Keratinocyte (primary cell): ENCODE measurements at regions not wholly inside any gene's neighbourhood (a gene's known extent, or its start where the extent isn't known, plus 50 kb on each side); places are given as distances from the start of the nearest gene placed in this dataset.

ENCODE experiments used
- DNase-seq: peaks from one replicate; pipeline ENCODE4 v3.0.0-alpha.2; 2011; ENCODE audit warnings: low read depth, missing footprints, low spot score
- FAIRE-seq: peaks from 2 replicates; lab custom pipeline; 2011; peaks lifted over from hg19 to GRCh38; lab: Jason Lieb, UNC
- H2AFZ ChIP-seq: 2 replicates; pipeline ENCODE4 v1.6.0; 2012; ENCODE audit warnings: low read length, control low read depth, inconsistent platforms; ENCODE audit not compliant: control insufficient read depth
- H3K27ac ChIP-seq: 2 replicates; pipeline ENCODE4 v1.5.1; 2011; ENCODE audit warnings: low read length; ENCODE audit not compliant: control insufficient read depth, insufficient read depth
- H3K27me3 ChIP-seq: 3 replicates; pipeline ENCODE4 v1.6.0; 2011; ENCODE audit warnings: low read length; ENCODE audit not compliant: control insufficient read depth, insufficient read depth; ENCODE audit errors: extremely low read depth
- H3K36me3 ChIP-seq, 2 experiments: 2 replicates in 1 of 2; 3 replicates in 1 of 2; pipeline ENCODE4 v1.5.1; 2011; ENCODE audit warnings: low read length in 2 of 2, mild to moderate bottlenecking in 1 of 2; ENCODE audit not compliant: control insufficient read depth in 2 of 2, insufficient read depth in 2 of 2; ENCODE audit errors: extremely low read depth in 1 of 2
- H3K4me1 ChIP-seq: 3 replicates; pipeline ENCODE4 v1.5.1; 2011; ENCODE audit warnings: low read length; ENCODE audit not compliant: control insufficient read depth, insufficient read depth; ENCODE audit errors: extremely low read depth
- H3K4me2 ChIP-seq: 3 replicates; pipeline ENCODE4 v1.6.0; 2011; ENCODE audit warnings: low read depth, low read length; ENCODE audit not compliant: control insufficient read depth, insufficient read depth; ENCODE audit errors: extremely low read depth
- H3K4me3 ChIP-seq, 3 experiments: fragments of 200-600 bp in 1 of 3; sonication (generic) in 1 of 3; 2 replicates in 2 of 3; 3 replicates in 1 of 3; pipeline ENCODE4 v1.5.1; 2011 to 2016; ENCODE audit warnings: low read length in 3 of 3, mild to moderate bottlenecking in 3 of 3, control low read depth in 2 of 3, inconsistent platforms in 1 of 3, low read depth in 1 of 3, mixed read lengths in 1 of 3, mixed run types in 1 of 3, moderate library complexity in 1 of 3; ENCODE audit not compliant: control insufficient read depth in 2 of 3, insufficient read depth in 2 of 3; ENCODE audit errors: extremely low read depth in 1 of 3
- H3K79me2 ChIP-seq: 2 replicates; pipeline ENCODE4 v1.6.0; 2012; ENCODE audit warnings: low read length; ENCODE audit not compliant: control insufficient read depth, insufficient read depth
- H3K9ac ChIP-seq: 3 replicates; pipeline ENCODE4 v1.6.0; 2011; ENCODE audit warnings: low read length; ENCODE audit not compliant: control insufficient read depth, insufficient read depth; ENCODE audit errors: extremely low read depth
- H3K9me1 ChIP-seq: 3 replicates; pipeline ENCODE4 v1.6.0; 2011; ENCODE audit warnings: low read length; ENCODE audit not compliant: control insufficient read depth, insufficient read depth; ENCODE audit errors: extremely low read depth
- H3K9me3 ChIP-seq: 2 replicates; pipeline ENCODE4 v1.5.1; 2012; ENCODE audit warnings: low read depth, low read length; ENCODE audit not compliant: control insufficient read depth
- H4K20me1 ChIP-seq: 3 replicates; pipeline ENCODE4 v1.6.0; 2011; ENCODE audit warnings: low read length; ENCODE audit not compliant: control insufficient read depth, insufficient read depth; ENCODE audit errors: extremely low read depth
- EZH2 ChIP-seq: IDR thresholded peaks from one replicate; pipeline ENCODE4 v1.6.1; 2012; ENCODE audit warnings: inconsistent platforms, mild to moderate bottlenecking, low read length, moderate library complexity
- dilution Hi-C: fragments of 300-500 bp; cut with MboI; formaldehyde crosslinking; loops from one replicate; pipeline ENCODE4 v1.7.0; 2020; ENCODE audit warnings: low sequenced_read_pairs; ENCODE audit not compliant: extremely low pct_ligation_motif_present
- TF ChIP-seq, protein P1 (sequence below), 3 experiments: IDR thresholded peaks in 1 of 3; conservative IDR thresholded peaks in 1 of 3; optimal IDR thresholded peaks in 1 of 3; 2 replicates in 2 of 3; 3 replicates in 1 of 3; pipeline versions ENCODE3 to v1.5.1; 2011; ENCODE audit warnings: low read length in 3 of 3, mild to moderate bottlenecking in 3 of 3, moderate library complexity in 2 of 3, control low read depth in 1 of 3, inconsistent platforms in 1 of 3; ENCODE audit not compliant: insufficient read depth in 2 of 3; ENCODE audit errors: extremely low read depth in 1 of 3

DNA sequence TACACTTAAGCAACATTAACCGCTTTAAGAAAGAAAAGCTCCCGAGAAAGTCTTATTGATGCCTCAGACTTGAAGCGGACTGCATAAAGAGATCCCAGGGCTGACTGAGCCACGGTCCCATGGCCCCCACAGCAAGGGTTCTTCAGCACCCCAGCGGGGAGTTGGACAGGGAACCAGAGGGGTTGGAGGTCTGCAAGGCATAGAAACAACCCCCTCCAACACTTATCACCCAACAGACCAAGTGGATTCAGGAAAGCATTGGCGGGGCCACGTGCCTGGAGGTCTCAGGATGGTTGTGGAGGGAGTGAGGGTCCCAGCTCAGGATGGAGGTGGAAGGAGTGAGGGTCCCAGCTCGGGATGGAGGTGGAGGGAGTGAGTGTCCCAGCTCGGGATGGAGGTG is 143.7 kb upstream of the IRX2 start:
- Histone ChIP-seq H4K20me1 (no peaks in the 10 kb centered on the region), H3K27me3 (no peaks in the 10 kb centered on the region), H3K27ac (no peak overlapping the region), H3K9ac (no peak overlapping the region), H3K4me2 (no peak overlapping the region), H3K36me3 (no peaks in the 10 kb centered on the region), H3K9me3 (peaks cover 14% of the 10 kb centered on the region), H3K79me2 (no peaks in the 10 kb centered on the region), H2AFZ (no peak overlapping the region), H3K4me1 (no peaks in the 10 kb centered on the region), H3K4me3 (no peak overlapping the region), H3K9me1 (no peaks in the 10 kb centered on the region)
- no peak for DNase-seq
- no peak for TF ChIP-seq EZH2
- TF ChIP-seq, protein P1, sequence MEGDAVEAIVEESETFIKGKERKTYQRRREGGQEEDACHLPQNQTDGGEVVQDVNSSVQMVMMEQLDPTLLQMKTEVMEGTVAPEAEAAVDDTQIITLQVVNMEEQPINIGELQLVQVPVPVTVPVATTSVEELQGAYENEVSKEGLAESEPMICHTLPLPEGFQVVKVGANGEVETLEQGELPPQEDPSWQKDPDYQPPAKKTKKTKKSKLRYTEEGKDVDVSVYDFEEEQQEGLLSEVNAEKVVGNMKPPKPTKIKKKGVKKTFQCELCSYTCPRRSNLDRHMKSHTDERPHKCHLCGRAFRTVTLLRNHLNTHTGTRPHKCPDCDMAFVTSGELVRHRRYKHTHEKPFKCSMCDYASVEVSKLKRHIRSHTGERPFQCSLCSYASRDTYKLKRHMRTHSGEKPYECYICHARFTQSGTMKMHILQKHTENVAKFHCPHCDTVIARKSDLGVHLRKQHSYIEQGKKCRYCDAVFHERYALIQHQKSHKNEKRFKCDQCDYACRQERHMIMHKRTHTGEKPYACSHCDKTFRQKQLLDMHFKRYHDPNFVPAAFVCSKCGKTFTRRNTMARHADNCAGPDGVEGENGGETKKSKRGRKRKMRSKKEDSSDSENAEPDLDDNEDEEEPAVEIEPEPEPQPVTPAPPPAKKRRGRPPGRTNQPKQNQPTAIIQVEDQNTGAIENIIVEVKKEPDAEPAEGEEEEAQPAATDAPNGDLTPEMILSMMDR (optimal IDR thresholded peaks at IDR 0.05 in 1 of 3, IDR thresholded peaks at IDR 0.05 in 1 of 3, conservative IDR thresholded peaks at IDR 0.05 in 1 of 3; ENCODE audit: extremely low read depth in 1 of 3, insufficient read depth in 2 of 3, low read length in 3 of 3) = no peak
- dilution Hi-C loops = no loop called here
- FAIRE-seq = no peak

DNA sequence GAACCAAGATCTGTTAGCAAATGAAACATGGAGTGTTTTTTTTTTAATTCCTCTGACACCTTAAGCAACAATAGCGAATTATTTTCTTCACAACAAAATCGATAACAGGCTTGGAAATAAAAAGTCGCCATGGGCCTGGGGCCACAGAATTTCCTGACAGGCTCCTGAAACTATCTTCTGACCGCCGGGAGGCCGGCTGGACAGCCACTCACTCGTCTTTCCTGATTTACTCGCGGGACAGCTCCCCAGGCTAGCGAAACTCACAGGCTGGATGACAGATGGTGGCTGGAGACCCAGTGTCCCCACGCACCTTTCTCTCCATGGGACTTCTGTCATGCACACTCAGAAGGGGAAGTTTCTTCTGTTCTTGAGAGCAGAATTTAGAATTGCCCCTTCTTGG is 143.3 kb upstream of the IRX2 start:
- H3K4me1 ChIP-seq = no peaks in the 10 kb centered on the region
- H3K9me1 ChIP-seq = no peaks in the 10 kb centered on the region
- no peak overlapping the region for H3K27ac ChIP-seq
- no peaks in the 10 kb centered on the region for H3K79me2 ChIP-seq
- dilution Hi-C loops = no loop called here
- no peaks in the 10 kb centered on the region for H3K36me3 ChIP-seq
- no peak for DNase-seq
- H2AFZ ChIP-seq = no peak overlapping the region
- H3K9me3 ChIP-seq = peaks cover 14% of the 10 kb centered on the region
- H3K4me2 ChIP-seq = no peak overlapping the region
- no peak for TF ChIP-seq EZH2
- TF ChIP-seq, protein P1 (optimal IDR thresholded peaks at IDR 0.05 in 1 of 3, IDR thresholded peaks at IDR 0.05 in 1 of 3, conservative IDR thresholded peaks at IDR 0.05 in 1 of 3; ENCODE audit: extremely low read depth in 1 of 3, insufficient read depth in 2 of 3, low read length in 3 of 3) = no peak
- H3K4me3 ChIP-seq = no peak overlapping the region
- H3K9ac ChIP-seq = no peak overlapping the region
- H3K27me3 ChIP-seq = no peaks in the 10 kb centered on the region
- FAIRE-seq = no peak
- H4K20me1 ChIP-seq = no peaks in the 10 kb centered on the region
